ENCODE measurements at regions not wholly inside any gene's neighbourhood (a gene's known extent, or its start where the extent isn't known, plus 50 kb on each side); places are given as distances from the start of the nearest gene placed in this dataset.

DNA sequence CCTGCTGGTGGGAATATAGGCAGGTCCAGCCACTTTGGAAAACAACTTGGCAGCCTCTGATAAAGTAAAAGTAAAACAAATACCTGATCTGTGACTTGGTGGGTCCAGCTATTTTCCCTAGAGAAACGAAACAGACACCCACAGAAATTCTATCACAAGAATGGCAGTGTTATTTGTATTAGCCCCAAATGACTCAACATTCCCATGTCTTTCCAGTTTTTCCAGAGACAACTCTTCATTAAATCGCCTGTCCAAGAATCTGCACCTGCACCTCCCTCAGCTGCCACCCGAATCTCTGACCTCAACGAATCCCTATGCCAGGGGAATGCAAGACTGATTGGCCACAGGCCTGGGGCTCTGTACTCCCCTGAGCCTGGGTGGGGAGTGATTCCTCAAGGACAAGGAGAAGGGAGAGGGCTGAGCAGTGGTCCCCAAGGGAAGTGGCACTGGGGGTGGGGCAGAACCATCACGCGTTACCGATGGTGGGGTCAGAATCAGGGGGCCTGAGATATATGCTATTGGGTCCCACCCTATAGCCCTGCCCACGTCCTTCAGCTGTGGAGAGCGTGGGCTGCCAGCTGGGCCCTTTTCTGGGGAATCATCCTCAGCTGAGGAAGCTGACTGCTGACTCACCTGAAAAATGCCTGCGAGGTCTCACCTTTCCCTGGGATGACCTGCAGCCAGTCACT is 553.0 kb downstream of the PTPRU start:
- Mint-ChIP-seq H3K27ac (no peak overlapping the region), H3K36me3 (no peaks in the 10 kb centered on the region), H3K4me1 (no peaks in the 10 kb centered on the region), H3K4me3 (no peak overlapping the region), H3K27me3 (peaks cover 18% of the 10 kb centered on the region), H3K9me3 (peaks cover 0 to 4% (median 0%) of the 10 kb centered on the region in 7 donors)
- H3K4me1 ChIP-seq (ENCODE audit: control insufficient read depth, insufficient read depth, low read length, poor library complexity, severe bottlenecking): no peaks in the 10 kb centered on the region
- ATAC-seq (ENCODE audit: low read depth in 2 of 2) (no peak), DNase-seq (no peak)
- H3K27ac ChIP-seq (ENCODE audit: insufficient read depth, low read length, poor library complexity, severe bottlenecking): no peak overlapping the region
- no peaks in the 10 kb centered on the region for H3K9me3 ChIP-seq (ENCODE audit: control insufficient read depth in 2 of 2, low read length in 2 of 2)
- no peaks in the 10 kb centered on the region for H3K27me3 ChIP-seq (ENCODE audit: control insufficient read depth, insufficient read depth, low read length)
- H3K4me3 ChIP-seq (ENCODE audit: low read depth, low read length): no peak overlapping the region
- H3K36me3 ChIP-seq (ENCODE audit: control insufficient read depth, insufficient read depth, low read length): no peaks in the 10 kb centered on the region

DNA sequence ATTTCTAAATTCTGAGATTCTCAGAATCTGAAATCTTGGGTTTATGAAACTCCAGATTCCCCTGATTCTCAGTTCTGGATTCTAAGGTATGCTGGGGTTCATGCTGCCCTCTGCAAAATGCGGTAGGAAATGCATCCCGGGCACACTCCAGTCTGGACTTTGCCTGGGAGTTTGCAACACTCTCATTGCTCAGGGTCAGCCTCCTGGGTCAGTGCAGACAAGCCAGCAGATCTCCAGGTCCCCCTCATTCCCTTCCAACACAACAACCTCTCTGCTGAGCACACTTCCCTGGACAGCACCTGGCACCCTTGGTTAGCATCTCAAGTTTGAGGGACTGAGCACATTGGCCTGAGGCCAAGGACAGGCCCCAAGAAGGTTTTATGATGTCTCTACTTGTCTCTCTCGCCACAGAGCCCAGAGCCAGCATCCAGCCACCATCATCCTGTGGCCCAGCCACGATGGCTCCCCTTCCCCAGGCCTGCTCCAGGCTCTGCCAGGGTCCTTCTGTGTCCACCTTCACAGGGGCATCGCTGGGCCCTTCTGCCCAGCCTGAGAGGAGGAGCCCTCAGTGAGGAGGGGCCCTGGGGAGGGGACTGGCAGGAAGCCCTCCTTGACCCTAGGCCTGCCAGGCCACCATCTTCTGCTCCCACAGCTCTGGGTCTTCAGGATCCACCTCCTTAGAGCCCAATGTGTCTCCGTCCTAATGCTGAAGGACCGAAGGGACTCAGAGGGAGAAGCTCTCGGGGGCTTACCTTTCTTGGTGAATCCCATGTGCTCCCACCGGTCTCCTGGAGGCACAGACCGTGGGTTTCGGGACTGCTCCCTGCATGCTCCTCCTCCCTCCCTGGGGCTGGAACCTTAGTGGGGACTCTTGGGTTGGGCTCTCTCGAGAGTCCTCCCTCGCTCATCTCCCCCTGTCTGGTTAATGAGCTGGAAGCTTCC is 550.7 kb downstream of the PTPRU start:
- Histone ChIP-seq H3K36me3 (ENCODE audit: control insufficient read depth, insufficient read depth, low read length) (no peaks in the 10 kb centered on the region), H3K27ac (ENCODE audit: insufficient read depth, low read length, poor library complexity, severe bottlenecking) (no peak overlapping the region), H3K27me3 (ENCODE audit: control insufficient read depth, insufficient read depth, low read length) (no peaks in the 10 kb centered on the region), H3K9me3 (ENCODE audit: control insufficient read depth in 2 of 2, low read length in 2 of 2) (no peaks in the 10 kb centered on the region), H3K4me1 (ENCODE audit: control insufficient read depth, insufficient read depth, low read length, poor library complexity, severe bottlenecking) (no peaks in the 10 kb centered on the region), H3K4me3 (ENCODE audit: low read depth, low read length) (no peak overlapping the region)
- peaks cover 18% of the 10 kb centered on the region for H3K27me3 Mint-ChIP-seq
- no peak overlapping the region for H3K27ac Mint-ChIP-seq
- no peaks in the 10 kb centered on the region for H3K36me3 Mint-ChIP-seq
- H3K4me1 Mint-ChIP-seq: no peaks in the 10 kb centered on the region
- DNase-seq: no peak
- ATAC-seq (ENCODE audit: low read depth in 2 of 2): no peak
- H3K4me3 Mint-ChIP-seq: no peak overlapping the region
- H3K9me3 Mint-ChIP-seq: peaks cover 0 to 4% (median 0%) of the 10 kb centered on the region in 7 donors

DNA sequence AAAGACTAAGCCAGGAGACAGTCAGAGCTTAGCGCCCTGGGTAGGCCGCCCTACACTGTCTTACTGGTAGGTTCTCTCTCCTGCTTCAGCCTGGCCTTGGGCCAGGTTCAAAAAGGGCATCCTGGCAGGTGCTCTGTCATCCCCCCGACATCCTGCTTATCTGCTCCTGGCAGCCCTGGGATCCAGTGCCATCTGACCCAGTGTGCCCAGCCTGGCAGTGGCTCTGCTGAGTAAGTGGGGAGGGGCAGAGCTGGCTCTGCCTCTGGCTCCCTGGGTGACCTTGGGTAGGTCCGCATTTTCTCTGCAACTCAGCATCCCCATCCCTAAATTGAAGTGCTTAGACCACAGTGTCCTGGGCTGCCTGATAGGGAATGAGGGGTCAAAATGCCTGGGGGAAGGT is 549.9 kb downstream of the PTPRU start:
- DNase-seq (no peak), ATAC-seq (ENCODE audit: low read depth in 2 of 2) (no peak)
- Histone ChIP-seq H3K4me1 (ENCODE audit: control insufficient read depth, insufficient read depth, low read length, poor library complexity, severe bottlenecking) (no peaks in the 10 kb centered on the region), H3K27ac (ENCODE audit: insufficient read depth, low read length, poor library complexity, severe bottlenecking) (no peak overlapping the region), H3K4me3 (ENCODE audit: low read depth, low read length) (no peak overlapping the region), H3K9me3 (ENCODE audit: control insufficient read depth in 2 of 2, low read length in 2 of 2) (no peaks in the 10 kb centered on the region), H3K36me3 (ENCODE audit: control insufficient read depth, insufficient read depth, low read length) (no peaks in the 10 kb centered on the region), H3K27me3 (ENCODE audit: control insufficient read depth, insufficient read depth, low read length) (no peaks in the 10 kb centered on the region)
- Mint-ChIP-seq H3K36me3 (no peaks in the 10 kb centered on the region), H3K4me3 (no peak overlapping the region), H3K9me3 (peaks cover 0 to 4% (median 0%) of the 10 kb centered on the region in 7 donors), H3K27me3 (peaks cover 18% of the 10 kb centered on the region), H3K27ac (no peak overlapping the region), H3K4me1 (no peaks in the 10 kb centered on the region)

- Mint-ChIP-seq H3K4me1 (no peaks in the 10 kb centered on the region), H3K4me3 (no peak overlapping the region), H3K27ac (no peak overlapping the region), H3K36me3 (no peaks in the 10 kb centered on the region), H3K9me3 (peaks cover 0 to 4% (median 0%) of the 10 kb centered on the region in 7 donors), H3K27me3 (peaks cover 12% of the 10 kb centered on the region)
- H3K36me3 ChIP-seq (ENCODE audit: control insufficient read depth, insufficient read depth, low read length): no peaks in the 10 kb centered on the region
- no peak for DNase-seq
- no peak overlapping the region for H3K27ac ChIP-seq (ENCODE audit: insufficient read depth, low read length, poor library complexity, severe bottlenecking)
- H3K4me1 ChIP-seq (ENCODE audit: control insufficient read depth, insufficient read depth, low read length, poor library complexity, severe bottlenecking): no peaks in the 10 kb centered on the region
- no peak overlapping the region for H3K4me3 ChIP-seq (ENCODE audit: low read depth, low read length)
- no peaks in the 10 kb centered on the region for H3K27me3 ChIP-seq (ENCODE audit: control insufficient read depth, insufficient read depth, low read length)
- ATAC-seq (ENCODE audit: low read depth in 2 of 2): no peak
- H3K9me3 ChIP-seq (ENCODE audit: control insufficient read depth in 2 of 2, low read length in 2 of 2): no peaks in the 10 kb centered on the region
These were observed 549.2 kb downstream of the PTPRU start for GRCh38 chr1:29785554-29785953.

DNA sequence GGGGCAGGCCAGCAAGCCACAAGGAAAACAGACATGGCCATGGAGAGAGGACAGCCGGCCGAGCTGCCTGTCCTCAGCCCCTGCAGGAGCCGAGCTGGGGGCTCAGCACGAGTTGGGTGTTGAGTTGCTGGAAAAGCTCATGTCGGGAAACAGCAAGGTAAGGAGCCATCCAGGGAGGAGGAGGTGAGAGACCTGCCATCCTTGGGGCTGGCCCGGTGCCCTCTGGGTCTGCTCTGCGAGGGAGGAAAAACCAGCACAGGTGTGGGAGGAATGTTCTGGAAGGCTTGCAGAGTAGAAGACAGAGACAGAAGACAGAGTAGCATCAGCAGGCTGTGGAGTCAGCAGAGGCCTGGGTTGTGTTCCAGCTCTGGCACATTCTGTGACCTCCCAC is 548.8 kb downstream of the PTPRU start:
- Histone ChIP-seq H3K4me3 (ENCODE audit: low read depth, low read length) (no peak overlapping the region), H3K9me3 (ENCODE audit: control insufficient read depth in 2 of 2, low read length in 2 of 2) (no peaks in the 10 kb centered on the region), H3K4me1 (ENCODE audit: control insufficient read depth, insufficient read depth, low read length, poor library complexity, severe bottlenecking) (no peaks in the 10 kb centered on the region), H3K27ac (ENCODE audit: insufficient read depth, low read length, poor library complexity, severe bottlenecking) (no peak overlapping the region), H3K36me3 (ENCODE audit: control insufficient read depth, insufficient read depth, low read length) (no peaks in the 10 kb centered on the region), H3K27me3 (ENCODE audit: control insufficient read depth, insufficient read depth, low read length) (no peaks in the 10 kb centered on the region)
- Mint-ChIP-seq H3K27ac (no peak overlapping the region), H3K27me3 (peaks cover 9% of the 10 kb centered on the region), H3K9me3 (peaks cover 0 to 4% (median 0%) of the 10 kb centered on the region in 7 donors), H3K36me3 (no peaks in the 10 kb centered on the region), H3K4me1 (no peaks in the 10 kb centered on the region), H3K4me3 (no peak overlapping the region)
- ATAC-seq (ENCODE audit: low read depth in 2 of 2) (no peak), DNase-seq (no peak)

GRCh38 chr1:29784276-29785136 is 548.2 kb downstream of the PTPRU start:
- Histone ChIP-seq H3K27ac (ENCODE audit: insufficient read depth, low read length, poor library complexity, severe bottlenecking) (no peak overlapping the region), H3K9me3 (ENCODE audit: control insufficient read depth in 2 of 2, low read length in 2 of 2) (no peaks in the 10 kb centered on the region), H3K4me3 (ENCODE audit: low read depth, low read length) (no peak overlapping the region), H3K4me1 (ENCODE audit: control insufficient read depth, insufficient read depth, low read length, poor library complexity, severe bottlenecking) (no peaks in the 10 kb centered on the region), H3K27me3 (ENCODE audit: control insufficient read depth, insufficient read depth, low read length) (no peaks in the 10 kb centered on the region), H3K36me3 (ENCODE audit: control insufficient read depth, insufficient read depth, low read length) (no peaks in the 10 kb centered on the region)
- ATAC-seq (ENCODE audit: low read depth in 2 of 2) (no peak), DNase-seq (no peak)
- Mint-ChIP-seq H3K4me3 (no peak overlapping the region), H3K27ac (no peak overlapping the region), H3K4me1 (no peaks in the 10 kb centered on the region), H3K9me3 (peaks cover 0 to 4% (median 0%) of the 10 kb centered on the region in 7 donors), H3K27me3 (peaks cover 8% of the 10 kb centered on the region), H3K36me3 (no peaks in the 10 kb centered on the region)

- no peaks in the 10 kb centered on the region for H3K36me3 ChIP-seq (ENCODE audit: control insufficient read depth, insufficient read depth, low read length)
- Mint-ChIP-seq H3K9me3 (peaks cover 0 to 4% (median 0%) of the 10 kb centered on the region in 7 donors), H3K4me3 (no peak overlapping the region), H3K4me1 (no peaks in the 10 kb centered on the region), H3K27ac (no peak overlapping the region), H3K27me3 (peaks cover 16% of the 10 kb centered on the region), H3K36me3 (no peaks in the 10 kb centered on the region)
- DNase-seq (no peak), ATAC-seq (ENCODE audit: low read depth in 2 of 2) (no peak)
- H3K27me3 ChIP-seq (ENCODE audit: control insufficient read depth, insufficient read depth, low read length): no peaks in the 10 kb centered on the region
- no peaks in the 10 kb centered on the region for H3K4me1 ChIP-seq (ENCODE audit: control insufficient read depth, insufficient read depth, low read length, poor library complexity, severe bottlenecking)
- H3K4me3 ChIP-seq (ENCODE audit: low read depth, low read length): no peak overlapping the region
- no peaks in the 10 kb centered on the region for H3K9me3 ChIP-seq (ENCODE audit: control insufficient read depth in 2 of 2, low read length in 2 of 2)
- H3K27ac ChIP-seq (ENCODE audit: insufficient read depth, low read length, poor library complexity, severe bottlenecking): no peak overlapping the region
These were observed 547.4 kb downstream of the PTPRU start for GRCh38 chr1:29783508-29784275.
